Adrenal gland (tissue), 5 donors: ENCODE measurements at regions not wholly inside any gene's neighbourhood (a gene's known extent, or its start where the extent isn't known, plus 50 kb on each side); places are given as distances from the start of the nearest gene placed in this dataset.

Experiments
- POLR2A ChIP-seq, 2 donors: fragments of 450-650 bp; IDR thresholded peaks; one replicate each; pipeline ENCODE4 v1.6.1; 2017; ENCODE audit warnings: antibody characterized with exemption in 2 of 2, mild to moderate bottlenecking in 2 of 2, moderate library complexity in 1 of 2
- TF ChIP-seq, protein P1 (sequence below), 6 experiments: fragments of 450-650 bp in 4 of 6; fragments of 200-600 bp in 2 of 6; sonication (generic) in 1 of 6; IDR thresholded peaks; 1 replicate in 5 of 6; 2 replicates in 1 of 6; pipeline versions ENCODE4 v1.5.1 to v1.8.0; 2016 to 2021; ENCODE audit warnings: antibody characterized with exemption in 6 of 6, mild to moderate bottlenecking in 2 of 6, moderate library complexity in 1 of 6
- donor health status: DM: no; HTN: no; CAD: no.

GRCh38 chr14:100436745-100437406 is 113.7 kb downstream of the SLC25A47 start:
- TF ChIP-seq, protein P1, sequence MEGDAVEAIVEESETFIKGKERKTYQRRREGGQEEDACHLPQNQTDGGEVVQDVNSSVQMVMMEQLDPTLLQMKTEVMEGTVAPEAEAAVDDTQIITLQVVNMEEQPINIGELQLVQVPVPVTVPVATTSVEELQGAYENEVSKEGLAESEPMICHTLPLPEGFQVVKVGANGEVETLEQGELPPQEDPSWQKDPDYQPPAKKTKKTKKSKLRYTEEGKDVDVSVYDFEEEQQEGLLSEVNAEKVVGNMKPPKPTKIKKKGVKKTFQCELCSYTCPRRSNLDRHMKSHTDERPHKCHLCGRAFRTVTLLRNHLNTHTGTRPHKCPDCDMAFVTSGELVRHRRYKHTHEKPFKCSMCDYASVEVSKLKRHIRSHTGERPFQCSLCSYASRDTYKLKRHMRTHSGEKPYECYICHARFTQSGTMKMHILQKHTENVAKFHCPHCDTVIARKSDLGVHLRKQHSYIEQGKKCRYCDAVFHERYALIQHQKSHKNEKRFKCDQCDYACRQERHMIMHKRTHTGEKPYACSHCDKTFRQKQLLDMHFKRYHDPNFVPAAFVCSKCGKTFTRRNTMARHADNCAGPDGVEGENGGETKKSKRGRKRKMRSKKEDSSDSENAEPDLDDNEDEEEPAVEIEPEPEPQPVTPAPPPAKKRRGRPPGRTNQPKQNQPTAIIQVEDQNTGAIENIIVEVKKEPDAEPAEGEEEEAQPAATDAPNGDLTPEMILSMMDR (IDR thresholded peaks at IDR 0.05): no peak
- TF ChIP-seq POLR2A (IDR thresholded peaks at IDR 0.05): no peak
